ENCODE measurements at regions not wholly inside any gene's neighbourhood (a gene's known extent, or its start where the extent isn't known, plus 50 kb on each side); places are given as distances from the start of the nearest gene placed in this dataset.

- TF ChIP-seq CTCF (IDR thresholded peaks at IDR 0.05), result no peak
- no peak for TF ChIP-seq POLR2A (IDR thresholded peaks at IDR 0.05)
Measured at GRCh38 chr2:205914213-205915129, 171.5 kb downstream of the INO80D start.
